Ascending aorta (tissue), 2 donors: ENCODE measurements at regions not wholly inside any gene's neighbourhood (a gene's known extent, or its start where the extent isn't known, plus 50 kb on each side); places are given as distances from the start of the nearest gene placed in this dataset.

ENCODE experiments used
- DNase-seq, 2 donors: peaks; one replicate each; pipeline ENCODE4 v3.0.0-alpha.2; 2019; ENCODE audit warnings: low spot score in 2 of 2
- H3K27ac ChIP-seq, 2 donors: fragments of 200-600 bp; sonication (generic); one replicate each; pipeline ENCODE4 v1.5.1; 2016 to 2017; ENCODE audit warnings: mild to moderate bottlenecking in 1 of 2
- H3K27me3 ChIP-seq: fragments of 200-600 bp; sonication (generic); one replicate; pipeline ENCODE4 v1.5.1; 2017
- H3K36me3 ChIP-seq, 2 donors: fragments of 200-600 bp; sonication (generic); one replicate each; pipeline ENCODE4 v1.5.1; 2016
- H3K4me1 ChIP-seq, 2 donors: fragments of 200-600 bp; sonication (generic); one replicate each; pipeline ENCODE4 v1.5.1; 2016 to 2017; ENCODE audit warnings: mild to moderate bottlenecking in 1 of 2
- H3K4me3 ChIP-seq, 2 donors: fragments of 200-600 bp; sonication (generic); one replicate each; pipeline ENCODE4 v1.5.1; 2016 to 2017; ENCODE audit warnings: mild to moderate bottlenecking in 1 of 2
- H3K9me3 ChIP-seq, 2 donors: fragments of 200-600 bp; sonication (generic); one replicate each; pipeline ENCODE4 v1.5.1; 2016
- CTCF ChIP-seq, 3 experiments: fragments of 200-600 bp in 2 of 3; fragments of 450-650 bp in 1 of 3; sonication (generic) in 2 of 3; IDR thresholded peaks; one replicate each; pipeline ENCODE4 v1.5.1; 2016 to 2019; ENCODE audit warnings: antibody characterized with exemption in 3 of 3, mild to moderate bottlenecking in 1 of 3, moderate library complexity in 1 of 3
- intact Hi-C: fragments of 100-400 bp; cut with DNase I; formaldehyde crosslinking; loops from one replicate; pipeline ENCODE4 v1.15.1; 2023

GRCh38 chr11:30089921-30090320 is 73.1 kb upstream of the KCNA4 start:
- H3K36me3 ChIP-seq: no peaks in the 10 kb centered on the region
- H3K27me3 ChIP-seq: no peaks in the 10 kb centered on the region
- TF ChIP-seq CTCF (IDR thresholded peaks at IDR 0.05): no peak
- H3K4me1 ChIP-seq: no peaks in the 10 kb centered on the region
- intact Hi-C loops: no loop called here
- no peak overlapping the region for H3K4me3 ChIP-seq
- no peak for DNase-seq
- no peak overlapping the region for H3K27ac ChIP-seq
- H3K9me3 ChIP-seq: no peaks in the 10 kb centered on the region

GRCh38 chr11:30091246-30091645 is 74.4 kb upstream of the KCNA4 start:
- TF ChIP-seq CTCF (IDR thresholded peaks at IDR 0.05): no peak
- H3K4me3 ChIP-seq: no peak overlapping the region
- intact Hi-C loops: no loop called here
- no peak overlapping the region for H3K27ac ChIP-seq
- no peak for DNase-seq
- H3K9me3 ChIP-seq: no peaks in the 10 kb centered on the region
- H3K36me3 ChIP-seq: no peaks in the 10 kb centered on the region
- H3K27me3 ChIP-seq: no peaks in the 10 kb centered on the region
- no peaks in the 10 kb centered on the region for H3K4me1 ChIP-seq

GRCh38 chr11:30091737-30092136 is 74.9 kb upstream of the KCNA4 start:
- no peak for TF ChIP-seq CTCF (IDR thresholded peaks at IDR 0.05)
- Histone ChIP-seq H3K9me3 (no peaks in the 10 kb centered on the region), H3K27ac (no peak overlapping the region), H3K4me3 (no peak overlapping the region), H3K27me3 (no peaks in the 10 kb centered on the region), H3K4me1 (no peaks in the 10 kb centered on the region), H3K36me3 (no peaks in the 10 kb centered on the region)
- intact Hi-C loops: no loop called here
- DNase-seq: no peak

- intact Hi-C loops: no loop called here
- no peak for TF ChIP-seq CTCF (IDR thresholded peaks at IDR 0.05)
- no peak overlapping the region for H3K27ac ChIP-seq
- H3K36me3 ChIP-seq: no peaks in the 10 kb centered on the region
- H3K4me1 ChIP-seq: no peaks in the 10 kb centered on the region
- DNase-seq: no peak
- H3K27me3 ChIP-seq: no peaks in the 10 kb centered on the region
- no peak overlapping the region for H3K4me3 ChIP-seq
- H3K9me3 ChIP-seq: no peaks in the 10 kb centered on the region
Observed at GRCh38 chr11:30092518-30092917, 75.7 kb upstream of the KCNA4 start.

- Histone ChIP-seq H3K9me3 (no peaks in the 10 kb centered on the region), H3K27me3 (no peaks in the 10 kb centered on the region), H3K36me3 (no peaks in the 10 kb centered on the region), H3K27ac (no peak overlapping the region), H3K4me1 (no peaks in the 10 kb centered on the region), H3K4me3 (no peak overlapping the region)
- DNase-seq: no peak
- intact Hi-C loops: no loop called here
- no peak for TF ChIP-seq CTCF (IDR thresholded peaks at IDR 0.05)
Observed at GRCh38 chr11:30100495-30100894, 83.7 kb upstream of the KCNA4 start.
